ENCODE measurements at regions not wholly inside any gene's neighbourhood (a gene's known extent, or its start where the extent isn't known, plus 50 kb on each side); places are given as distances from the start of the nearest gene placed in this dataset.

GRCh38 chr19:30071871-30072270, 129.8 kb downstream of the URI1 start:
- H3K4me3 ChIP-seq (ENCODE audit: control insufficient read depth, low read depth, low read length), result no peak overlapping the region
- DNase-seq (ENCODE audit: low read depth), result no peak
- no peak for TF ChIP-seq CTCF (IDR thresholded peaks at IDR 0.05; ENCODE audit: control insufficient read depth, insufficient read depth, low read depth, low read length, missing control alignments)

- no peak overlapping the region for H3K4me3 ChIP-seq (ENCODE audit: control insufficient read depth, low read depth, low read length)
- DNase-seq (ENCODE audit: low read depth), result no peak
- TF ChIP-seq CTCF (IDR thresholded peaks at IDR 0.05; ENCODE audit: control insufficient read depth, insufficient read depth, low read depth, low read length, missing control alignments), result no peak
These were observed 131.3 kb downstream of the URI1 start for GRCh38 chr19:30073152-30074000.

- no peak overlapping the region for H3K4me3 ChIP-seq (ENCODE audit: control insufficient read depth, low read depth, low read length)
- DNase-seq (ENCODE audit: low read depth), result no peak
- TF ChIP-seq CTCF (IDR thresholded peaks at IDR 0.05; ENCODE audit: control insufficient read depth, insufficient read depth, low read depth, low read length, missing control alignments), result no peak
These were observed 132.1 kb downstream of the URI1 start for GRCh38 chr19:30074096-30074495.

GRCh38 chr19:30074741-30075715, 133.0 kb downstream of the URI1 start:
- no peak for DNase-seq (ENCODE audit: low read depth)
- TF ChIP-seq CTCF (IDR thresholded peaks at IDR 0.05; ENCODE audit: control insufficient read depth, insufficient read depth, low read depth, low read length, missing control alignments), result no peak
- H3K4me3 ChIP-seq (ENCODE audit: control insufficient read depth, low read depth, low read length), result no peak overlapping the region

GRCh38 chr19:30076101-30076551, 134.1 kb downstream of the URI1 start:
- no peak for DNase-seq (ENCODE audit: low read depth)
- no peak overlapping the region for H3K4me3 ChIP-seq (ENCODE audit: control insufficient read depth, low read depth, low read length)
- no peak for TF ChIP-seq CTCF (IDR thresholded peaks at IDR 0.05; ENCODE audit: control insufficient read depth, insufficient read depth, low read depth, low read length, missing control alignments)
